ENCODE measurements at regions not wholly inside any gene's neighbourhood (a gene's known extent, or its start where the extent isn't known, plus 50 kb on each side); places are given as distances from the start of the nearest gene placed in this dataset.

DNA sequence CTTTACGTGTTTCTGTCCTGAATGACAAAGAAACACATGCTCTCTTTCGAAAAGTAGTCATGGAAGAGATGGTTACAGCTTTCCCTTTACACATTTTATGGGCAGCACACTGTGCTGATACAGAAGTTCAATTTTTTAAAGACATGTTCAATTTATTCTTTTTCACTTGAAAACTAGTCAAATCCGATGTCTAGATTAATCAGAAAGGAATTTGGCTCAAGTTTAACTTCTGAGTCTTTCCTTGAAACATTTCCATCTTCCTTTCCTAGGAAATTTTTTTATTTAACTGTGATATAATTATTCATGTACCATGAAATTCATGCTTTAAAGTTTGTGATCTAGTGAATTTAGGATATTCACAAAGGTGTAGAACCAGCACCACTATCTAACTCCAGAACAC is 360.1 kb downstream of the TNS3 start:
- no peak for DNase-seq

DNA sequence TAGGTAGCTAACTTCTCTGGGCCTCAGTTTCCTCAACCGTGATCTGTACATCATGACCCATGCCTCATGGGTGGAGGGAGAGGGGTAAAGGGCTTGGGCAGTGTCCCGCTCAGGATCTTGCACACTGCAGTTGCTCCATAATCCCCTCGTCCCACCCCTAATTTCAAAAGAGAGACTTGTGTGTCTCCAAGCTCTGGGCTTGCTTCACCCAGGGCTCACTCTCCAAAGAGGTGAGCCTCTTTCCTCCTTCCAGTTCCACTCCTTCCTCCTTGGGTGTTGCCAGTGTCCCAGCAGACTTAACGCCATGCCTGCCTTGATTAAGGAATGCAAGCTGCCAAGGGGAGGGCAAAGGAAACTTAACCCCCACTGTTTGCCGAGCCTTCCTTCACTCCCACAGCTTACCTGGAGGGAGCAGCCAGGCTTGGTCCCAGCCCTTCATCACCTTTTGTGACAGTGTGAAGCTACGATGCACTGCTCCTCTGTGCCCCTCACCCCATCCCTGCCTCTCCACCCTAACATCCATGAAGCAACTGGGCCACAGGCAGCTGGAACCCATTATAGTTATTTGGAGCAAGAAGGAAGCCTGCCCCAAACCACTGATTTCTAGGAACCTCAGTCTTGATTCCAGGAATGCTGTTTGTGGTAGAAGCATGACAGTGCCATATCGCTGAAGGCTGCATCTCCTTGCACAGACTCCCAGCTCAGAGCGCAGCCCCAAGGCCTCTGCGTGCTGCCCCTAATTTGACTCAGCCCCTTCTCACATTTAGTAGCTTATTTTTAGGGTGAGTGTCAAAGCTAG is 363.3 kb downstream of the TNS3 start:
- no peak for DNase-seq

DNA sequence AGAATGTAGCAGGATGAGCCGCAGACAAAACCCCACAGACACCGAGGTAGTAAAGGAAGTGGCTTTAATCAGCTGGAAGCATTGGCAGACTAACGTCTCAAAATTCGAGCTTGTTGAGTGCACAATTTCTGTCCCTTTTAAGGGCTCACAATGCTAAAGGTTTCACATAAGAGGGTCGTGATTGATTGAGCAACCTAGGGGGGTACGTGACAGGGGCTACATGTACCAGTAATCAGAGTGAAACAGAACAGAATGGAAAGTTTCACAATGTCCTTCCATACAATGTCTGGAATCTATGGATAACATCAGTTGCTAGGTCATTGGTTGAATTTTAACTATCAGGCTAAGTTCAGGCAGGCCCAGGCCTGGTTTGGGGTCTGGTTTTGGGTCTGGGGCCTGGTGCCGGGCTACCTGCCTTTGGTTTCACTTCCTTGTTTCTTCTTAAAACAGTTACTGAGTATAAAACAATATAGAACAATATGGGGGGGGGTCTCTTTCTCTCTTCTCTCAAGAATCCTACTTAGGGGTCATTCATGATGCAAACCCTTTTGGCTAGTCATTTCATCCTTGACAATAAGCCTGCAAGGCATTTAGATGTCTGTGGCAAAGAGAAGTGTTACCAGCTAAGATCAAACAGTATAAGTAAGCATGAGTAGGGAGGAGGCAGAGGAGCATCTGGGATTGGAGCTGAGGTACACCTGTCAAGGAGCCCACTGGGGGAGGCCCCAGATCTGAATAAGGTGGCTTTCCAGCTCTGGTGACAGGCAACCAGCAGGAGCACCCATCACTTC is 364.1 kb downstream of the TNS3 start:
- DNase-seq, result no peak

DNA sequence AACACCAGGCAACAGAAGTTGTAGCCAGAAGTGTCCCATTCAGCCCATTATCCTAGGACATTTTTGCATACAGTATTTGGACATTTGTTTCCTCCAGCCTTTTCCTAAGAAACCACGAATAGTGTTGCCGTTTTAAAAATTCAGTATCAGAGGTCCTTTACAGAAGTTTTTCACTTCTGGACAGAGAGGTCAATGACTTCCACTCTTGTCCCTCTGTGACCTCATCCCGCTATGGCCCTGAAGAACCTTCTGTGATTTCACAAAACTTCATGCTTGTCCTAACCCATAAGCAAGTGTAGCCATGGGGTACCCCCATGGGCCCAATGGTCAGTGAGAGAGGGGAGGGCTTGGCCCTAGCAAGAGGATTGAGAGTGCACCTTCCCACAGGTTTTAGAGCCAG is 364.8 kb downstream of the TNS3 start:
- no peak for DNase-seq

DNA sequence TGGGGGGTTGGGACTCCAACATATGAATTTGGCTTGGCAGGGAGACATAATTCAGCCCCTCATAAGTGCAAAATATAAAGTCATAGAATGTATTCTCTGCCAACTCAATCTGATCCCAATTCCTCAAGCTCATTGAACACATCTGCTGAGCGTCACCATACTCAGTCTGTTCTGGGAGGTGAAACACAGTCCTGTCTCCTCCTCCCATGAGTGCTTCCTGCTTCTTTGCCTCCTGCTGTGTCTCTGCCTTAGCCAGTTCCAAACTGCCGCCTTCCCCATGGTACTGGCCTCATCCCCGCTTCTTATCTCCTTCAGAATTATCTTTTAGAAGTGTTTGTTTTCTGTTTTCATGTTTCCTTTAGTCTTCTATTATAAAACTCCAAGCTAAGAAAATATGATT is 365.5 kb downstream of the TNS3 start:
- no peak for DNase-seq

DNA sequence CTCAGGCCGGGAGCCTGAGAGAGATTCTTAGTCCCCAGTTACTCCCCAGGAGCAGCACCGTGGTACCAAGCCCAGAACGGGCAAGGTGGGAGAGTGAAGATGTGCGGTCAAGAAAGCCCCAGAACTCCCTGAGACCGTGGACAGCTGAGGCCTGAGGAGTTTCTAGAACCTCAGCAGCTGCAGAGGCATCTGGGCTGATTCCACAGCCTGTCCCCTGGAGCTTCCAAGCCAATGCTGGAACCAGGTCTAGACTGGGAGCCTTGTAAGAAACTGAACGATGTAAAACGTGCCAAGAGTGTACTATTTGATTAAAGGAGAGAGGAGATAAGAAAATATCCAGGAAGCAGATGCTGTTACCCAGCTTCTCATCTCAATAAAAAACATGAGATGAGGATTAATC is 366.3 kb downstream of the TNS3 start:
- no peak for DNase-seq

DNA sequence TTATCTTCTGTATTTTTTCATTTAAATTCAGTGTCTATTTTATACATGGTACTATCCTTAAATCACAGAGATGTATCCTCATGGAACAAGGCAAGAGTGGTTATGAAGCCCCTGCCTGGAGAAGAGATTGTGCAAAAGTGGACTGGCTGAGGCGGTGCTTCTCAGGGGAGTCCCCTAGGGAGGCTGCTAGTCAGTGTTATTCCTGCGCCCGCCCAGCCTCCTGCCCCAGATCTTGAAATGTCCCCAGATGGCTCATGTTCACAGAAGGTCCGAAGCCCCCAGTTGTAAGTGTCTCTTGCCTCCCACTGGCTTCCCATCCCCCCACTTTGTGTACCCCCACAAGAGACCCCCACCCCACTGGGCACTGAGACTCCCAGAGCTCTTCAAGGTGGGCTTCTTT is 366.9 kb downstream of the TNS3 start:
- no peak for DNase-seq

DNA sequence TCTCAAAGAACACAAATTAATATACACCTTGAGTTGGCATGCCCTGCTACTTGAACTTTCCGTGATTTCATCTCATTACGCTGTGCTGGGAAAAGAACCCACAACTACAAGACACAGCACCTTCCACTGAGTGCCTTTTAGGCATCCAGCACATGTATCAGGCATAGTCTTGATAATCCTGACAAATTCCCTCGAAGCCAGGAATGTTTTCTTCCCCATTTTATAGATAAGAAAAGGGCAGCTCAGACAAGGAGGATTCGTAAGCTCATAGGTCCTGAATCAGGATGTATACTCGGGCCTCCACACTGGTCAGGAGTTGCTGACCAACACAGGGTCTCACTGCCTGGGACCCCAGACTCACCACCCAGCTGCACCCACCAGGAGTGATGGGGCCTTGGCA is 368.6 kb downstream of the TNS3 start:
- no peak for DNase-seq

DNA sequence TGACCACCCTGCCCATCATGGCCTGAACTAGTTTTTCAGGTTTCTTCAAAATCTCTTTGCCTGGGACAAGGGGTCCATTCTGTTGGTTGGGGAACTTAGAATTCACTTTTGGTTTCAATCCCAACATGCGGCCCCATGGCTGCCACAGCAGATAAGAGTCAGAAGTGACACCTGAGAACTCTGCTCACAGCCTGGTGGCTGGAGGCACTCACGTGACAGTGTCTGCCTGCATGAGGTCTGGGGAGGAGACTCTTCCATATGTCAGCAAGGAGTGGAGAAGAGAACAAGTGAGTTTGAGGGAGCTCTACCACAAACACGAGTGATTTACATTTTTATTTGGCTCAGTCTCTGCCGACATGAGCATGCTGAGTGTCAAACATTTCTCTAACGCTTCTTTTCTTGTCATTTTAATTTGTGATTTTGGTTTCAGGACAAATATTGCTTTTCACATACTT is 370.4 kb downstream of the TNS3 start:
- no peak for DNase-seq

DNA sequence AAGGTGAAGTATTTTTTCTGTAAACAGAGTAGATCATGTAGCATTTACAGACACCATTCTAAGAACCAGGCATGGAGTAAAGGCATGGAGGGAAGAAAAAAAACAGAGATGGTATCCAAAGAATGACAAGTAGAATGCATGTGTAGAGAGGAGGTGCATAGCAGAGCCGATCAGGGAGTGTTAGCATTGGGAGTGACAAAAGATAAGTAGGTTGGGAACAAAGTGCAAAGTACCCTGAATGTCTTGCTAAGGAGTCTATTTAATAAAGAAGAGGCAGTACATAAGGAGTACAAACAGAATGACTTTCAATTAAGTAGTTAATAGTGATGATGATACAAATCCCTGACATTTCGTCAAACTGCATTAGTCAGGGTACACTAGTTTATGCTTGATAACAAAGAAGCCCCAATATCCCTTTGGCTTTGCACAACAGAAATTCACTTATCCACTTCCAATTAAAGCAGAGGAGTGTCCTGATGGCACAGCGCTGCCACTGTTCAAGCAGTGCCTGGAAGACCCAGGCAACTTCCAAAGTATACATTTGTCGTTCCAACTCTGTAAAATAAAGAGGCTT is 371.5 kb downstream of the TNS3 start:
- no peak for DNase-seq

DNA sequence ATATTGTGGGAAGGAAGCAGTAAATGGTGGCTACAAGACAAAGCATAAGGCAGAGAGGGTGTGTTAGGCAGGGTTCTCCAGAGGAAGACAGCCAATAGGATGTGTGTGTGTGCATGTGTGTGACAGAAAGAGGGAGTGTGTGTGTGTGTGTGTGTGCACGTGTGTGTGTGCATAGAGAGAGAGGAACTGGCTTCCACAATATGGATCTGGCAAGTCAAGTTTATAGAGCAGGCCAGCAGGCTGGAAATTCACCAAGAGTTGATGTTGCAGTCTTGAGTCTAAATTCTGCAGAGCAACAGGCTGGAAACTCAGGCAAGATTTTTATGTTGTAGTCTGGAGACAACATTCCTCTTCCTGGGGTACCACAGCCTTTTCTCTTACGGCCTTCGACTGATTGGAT is 374.0 kb downstream of the TNS3 start:
- DNase-seq, result no peak

DNA sequence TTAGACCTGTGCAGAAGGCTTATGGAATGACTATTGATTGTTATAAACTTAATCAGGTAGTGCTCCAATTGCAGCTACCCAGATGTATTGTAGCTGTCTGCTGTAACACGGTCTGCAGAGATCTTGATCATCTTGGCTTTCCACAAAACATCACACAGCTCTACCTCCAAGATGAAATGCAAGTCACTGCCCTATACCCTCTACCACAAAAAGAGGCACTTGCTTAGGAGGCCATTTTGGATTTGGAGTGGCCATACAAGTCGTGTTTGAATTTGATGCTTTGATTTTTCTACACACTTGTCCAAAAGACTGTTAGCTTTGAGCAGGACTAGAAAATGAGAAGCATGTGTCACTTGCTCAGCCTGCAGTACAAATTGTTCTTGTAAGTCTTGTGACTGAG is 377.2 kb downstream of the TNS3 start:
- no peak for DNase-seq

DNA sequence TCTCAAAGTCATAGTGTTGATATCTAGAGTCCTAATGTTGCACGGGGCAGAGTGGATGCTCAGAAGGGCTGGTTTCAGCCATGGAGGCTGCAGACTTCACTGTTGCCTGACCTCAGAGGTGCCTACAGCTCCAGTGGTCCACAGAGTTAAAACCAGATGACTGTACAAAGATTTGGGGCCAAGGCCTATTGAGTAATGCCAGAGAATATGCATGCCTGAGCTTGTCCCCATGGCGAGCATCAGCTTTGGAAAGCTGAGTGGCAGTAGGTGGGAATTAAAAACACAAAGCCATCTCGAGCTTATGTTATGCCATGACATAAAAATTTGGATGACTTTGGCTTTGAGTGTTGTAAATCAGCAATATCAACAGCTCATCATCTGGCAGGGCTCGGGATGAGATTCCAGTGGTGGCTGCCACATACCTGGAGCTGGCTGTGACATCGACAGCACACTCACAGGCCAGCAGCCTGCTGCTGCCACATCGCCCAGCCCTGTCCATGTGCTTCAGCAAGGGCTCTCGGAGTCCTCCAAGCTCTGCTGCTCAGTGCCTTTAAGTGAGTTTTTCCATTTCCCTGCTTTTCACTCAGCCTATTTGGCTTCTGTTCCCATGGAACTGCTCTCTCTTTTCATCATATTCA is 379.6 kb downstream of the TNS3 start:
- DNase-seq, result no peak

DNA sequence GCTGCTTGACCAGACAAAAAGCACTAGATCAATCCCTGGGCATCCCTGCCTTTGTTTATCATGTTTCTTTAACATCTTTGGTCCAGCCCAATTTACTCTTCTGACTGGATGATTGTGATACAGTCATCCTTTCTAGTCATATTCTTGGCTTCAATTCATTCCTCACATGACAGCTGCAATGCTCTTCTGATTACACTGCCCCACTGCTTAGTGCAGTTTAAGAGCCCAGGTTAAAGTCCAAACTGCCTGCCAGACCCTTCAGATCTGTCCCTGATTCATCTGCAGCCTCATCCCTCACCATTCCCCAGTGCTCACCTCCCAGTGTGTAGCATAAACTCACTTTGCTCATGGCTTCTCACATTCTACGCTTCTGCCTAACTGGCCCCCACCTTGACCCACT is 383.8 kb downstream of the TNS3 start:
- no peak for DNase-seq

DNA sequence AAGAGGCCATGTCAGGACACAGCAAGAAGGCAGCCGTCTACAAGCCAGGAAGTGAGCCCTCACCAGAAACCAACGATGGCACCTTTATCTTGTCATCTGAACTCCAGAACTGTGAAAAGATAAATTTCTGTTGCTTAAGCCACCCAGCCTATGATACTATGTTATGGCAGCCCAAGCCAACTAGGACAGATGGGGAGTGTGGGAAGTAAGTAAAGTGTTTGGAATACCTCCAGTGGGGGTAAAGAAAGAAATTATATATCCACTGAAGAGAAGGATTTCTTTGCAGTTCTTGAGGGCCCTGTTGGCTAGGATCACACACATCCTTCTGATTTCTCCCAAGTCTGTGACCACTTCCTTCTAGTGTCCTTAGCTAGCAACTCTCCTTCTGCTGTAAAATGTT is 384.4 kb downstream of the TNS3 start:
- no peak for DNase-seq

DNA sequence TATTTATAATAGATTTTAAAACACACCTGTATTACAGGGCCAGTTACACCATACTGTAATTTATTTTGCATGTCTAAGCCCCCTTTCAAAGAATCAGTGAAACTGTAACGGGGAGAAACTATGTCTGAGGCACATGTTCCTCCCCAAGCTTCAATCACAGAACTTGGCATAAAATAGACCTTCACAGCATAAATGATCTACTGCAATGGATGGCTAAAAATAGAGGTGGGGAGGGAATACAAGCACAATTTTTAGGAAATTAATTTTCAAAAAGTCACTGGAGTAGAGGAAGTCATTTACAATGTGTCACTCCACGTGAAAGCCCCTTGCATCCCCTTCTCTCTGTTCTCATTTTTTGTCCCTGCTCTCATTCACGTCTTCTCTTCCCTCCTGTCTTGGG is 385.2 kb downstream of the TNS3 start:
- DNase-seq, result no peak

DNA sequence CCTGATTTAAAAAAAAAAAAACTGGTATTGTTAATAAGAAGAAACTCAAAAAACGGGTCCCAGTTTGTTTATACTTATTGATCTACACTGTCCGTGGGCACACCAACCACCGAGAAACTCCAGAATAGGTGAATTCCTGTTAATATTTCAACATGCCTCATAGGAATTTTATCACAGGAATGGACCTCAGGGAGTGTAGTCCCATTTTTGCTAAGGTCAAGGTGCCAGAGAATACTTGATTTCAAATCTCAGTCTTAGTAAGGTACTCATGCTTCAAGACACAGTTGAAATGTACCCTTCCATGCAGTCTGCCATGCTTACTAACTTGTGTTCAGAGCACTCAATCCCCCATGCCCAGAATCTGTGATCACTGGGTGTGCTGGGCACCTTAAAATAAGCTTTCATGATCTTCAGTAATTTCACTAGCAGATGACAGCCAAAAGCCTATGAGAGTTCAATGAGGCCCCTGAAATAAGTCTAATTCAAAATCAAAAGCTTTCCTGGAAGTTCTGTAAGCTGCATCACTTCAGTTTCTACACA is 385.7 kb downstream of the TNS3 start:
- no peak for DNase-seq

DNA sequence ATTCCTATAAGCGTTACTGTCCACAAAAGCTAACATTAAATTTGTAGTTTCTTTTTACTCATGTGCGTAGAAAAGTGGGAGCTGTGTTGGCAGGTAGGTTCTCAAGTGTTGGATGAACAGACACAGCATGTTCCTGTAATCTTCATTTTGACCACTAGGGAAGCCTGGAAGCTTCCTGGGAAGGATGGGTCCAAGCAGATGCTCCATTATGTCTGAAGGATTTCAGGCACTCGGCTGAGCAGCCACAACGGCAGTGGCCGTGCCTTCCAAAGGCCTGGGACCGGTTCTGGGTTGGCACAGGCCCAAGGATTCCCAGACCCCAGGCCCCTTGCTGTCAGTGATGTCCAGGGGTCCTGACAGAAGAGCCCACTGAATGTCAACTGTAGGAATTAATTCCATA is 386.3 kb downstream of the TNS3 start:
- no peak for DNase-seq

DNA sequence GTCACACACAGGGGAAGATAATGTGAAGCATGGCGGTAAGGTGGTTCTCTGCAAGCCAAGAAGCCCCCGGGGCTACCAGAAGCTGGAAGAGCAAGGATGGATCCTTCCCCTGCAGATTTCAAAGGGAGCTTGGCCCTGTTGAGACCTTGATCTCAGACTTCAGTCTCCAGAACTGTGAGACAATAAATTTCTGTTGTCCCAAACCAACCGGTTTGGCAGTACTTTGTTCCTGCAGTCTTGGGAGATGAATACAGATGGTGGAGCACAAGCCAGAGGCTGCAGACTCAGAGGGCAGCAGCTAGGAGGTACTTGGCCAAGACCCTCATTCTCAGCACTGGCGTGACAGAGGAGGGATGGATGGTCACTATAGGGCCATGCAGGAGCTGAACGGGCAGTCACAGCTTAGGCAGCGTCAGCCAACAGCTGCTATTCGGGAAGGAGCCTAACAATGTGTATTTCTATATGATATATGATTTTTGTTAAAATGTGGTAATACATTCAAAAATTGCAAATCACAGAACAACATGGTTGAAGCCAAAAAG is 387.3 kb downstream of the TNS3 start:
- no peak for DNase-seq

DNA sequence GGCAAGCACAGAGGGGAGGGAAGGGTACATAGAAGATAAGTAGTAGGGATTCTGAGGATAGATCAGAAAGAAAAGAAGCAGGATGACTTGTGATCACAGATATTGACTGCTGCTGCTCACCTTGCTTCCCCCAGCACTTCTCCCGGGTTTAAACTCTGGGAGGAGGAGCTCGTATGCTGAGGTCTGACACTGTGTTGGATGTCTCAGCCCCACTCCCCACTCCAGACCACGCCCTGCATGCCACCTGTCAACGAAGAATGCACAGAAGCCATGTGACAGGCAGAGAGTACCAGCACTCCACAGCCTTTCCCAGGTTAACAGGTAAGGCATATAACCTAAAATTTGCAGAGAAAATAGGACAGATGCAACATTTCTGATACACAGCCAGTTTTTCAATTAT is 388.9 kb downstream of the TNS3 start:
- DNase-seq, result no peak

DNA sequence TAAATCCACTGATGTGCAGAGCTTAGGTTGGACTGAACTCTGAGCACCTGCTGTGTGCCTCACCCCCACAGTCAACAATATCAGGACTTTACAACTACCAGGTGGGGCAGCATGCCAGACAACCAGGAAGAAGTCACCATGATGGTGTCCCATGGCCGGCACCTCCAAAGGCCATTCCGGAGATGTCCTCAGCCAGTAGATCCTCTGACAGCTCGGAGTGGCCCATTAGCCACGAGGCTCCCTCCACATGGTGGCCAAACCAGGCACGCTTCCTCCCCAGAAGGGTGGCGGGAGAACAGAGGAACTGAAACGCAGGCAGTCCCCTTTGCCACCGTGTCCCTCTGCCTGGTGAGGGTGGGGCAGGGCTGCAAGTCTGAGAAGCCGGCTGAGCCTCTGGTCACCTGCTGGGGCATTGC is 390.0 kb downstream of the TNS3 start:
- no peak for DNase-seq

DNA sequence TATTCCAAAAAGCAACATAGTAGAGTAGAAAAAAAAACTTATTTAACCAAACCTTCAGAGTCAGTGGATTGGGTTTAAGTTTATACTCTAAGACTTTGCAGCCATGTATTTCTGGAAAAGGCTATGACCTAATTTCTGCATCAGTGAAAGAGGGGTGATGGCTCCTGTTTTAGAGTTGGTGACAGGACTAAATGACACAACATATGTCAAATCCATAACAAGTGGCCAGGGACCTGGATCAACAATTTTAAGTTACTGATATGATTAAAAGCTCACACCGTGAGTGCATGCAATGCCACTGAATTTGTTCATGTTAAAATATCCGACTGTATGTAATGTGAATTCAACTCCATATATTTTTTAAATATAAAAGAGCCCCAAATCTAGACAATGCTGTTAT is 390.6 kb downstream of the TNS3 start:
- no peak for DNase-seq

DNA sequence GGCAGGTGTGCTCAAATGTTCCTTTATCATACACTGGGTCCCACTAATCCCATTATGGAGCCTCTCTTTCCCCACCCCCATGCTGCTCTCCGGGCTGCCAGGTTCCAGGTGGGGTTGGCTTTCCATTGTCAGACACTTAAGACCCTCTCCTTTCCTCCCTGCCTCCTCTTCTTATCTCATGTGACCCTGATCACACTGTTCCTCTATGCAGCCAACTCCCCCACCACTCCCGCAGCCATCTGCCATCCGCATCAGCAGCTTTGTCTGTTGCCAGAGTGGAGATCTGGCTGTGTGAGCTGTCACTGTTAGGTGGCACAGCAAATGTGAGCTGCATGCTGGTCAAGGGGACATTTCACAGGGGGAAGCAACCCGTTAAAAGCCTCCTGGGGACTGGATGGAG is 391.4 kb downstream of the TNS3 start:
- DNase-seq, result no peak

Data from DMS79 (cell line).